ENCODE measurements at regions not wholly inside any gene's neighbourhood (a gene's known extent, or its start where the extent isn't known, plus 50 kb on each side); places are given as distances from the start of the nearest gene placed in this dataset.

DNA sequence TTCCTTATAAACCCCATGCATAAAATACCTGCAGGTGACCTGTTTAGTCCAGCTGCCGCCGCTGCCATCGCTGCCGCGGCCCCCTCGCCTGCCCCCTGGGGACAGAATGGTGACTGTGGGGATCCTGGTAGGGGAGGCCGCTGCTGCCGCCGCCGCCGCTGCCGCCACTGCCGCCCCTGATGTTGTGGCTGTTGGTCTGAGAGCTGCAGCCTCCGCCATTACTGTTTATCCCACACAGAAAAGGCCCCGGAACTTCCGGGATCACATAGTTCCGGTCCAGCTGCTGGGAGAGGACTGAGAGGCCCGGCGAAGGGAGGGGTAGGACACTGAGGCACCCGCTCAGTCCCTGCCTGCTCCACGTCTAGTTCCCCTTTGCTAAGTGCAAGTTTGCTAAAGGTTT lies 244.9 kb downstream of the C12orf50 start:
- no peak for DNase-seq (ENCODE audit: low read depth)

DNA sequence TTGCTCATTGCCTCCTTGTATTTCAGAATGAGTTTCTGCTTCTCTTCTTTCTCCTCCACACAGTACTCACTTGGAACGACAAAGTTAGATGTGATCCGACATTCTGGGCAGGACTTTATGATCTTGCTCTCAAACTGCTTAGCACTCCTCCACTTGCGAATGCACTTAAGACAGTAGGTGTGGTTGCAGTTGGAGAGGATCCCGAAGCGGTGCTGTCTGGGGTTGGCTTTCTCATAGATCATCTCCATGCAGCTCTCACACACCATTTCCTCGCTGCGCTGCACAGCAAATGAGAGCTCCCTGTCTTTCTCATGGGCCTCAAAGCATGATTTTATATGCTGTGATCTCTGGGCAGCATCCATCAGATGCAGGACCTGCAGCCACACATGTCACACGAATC lies 245.7 kb downstream of the C12orf50 start:
- no peak for DNase-seq (ENCODE audit: low read depth)

DNA sequence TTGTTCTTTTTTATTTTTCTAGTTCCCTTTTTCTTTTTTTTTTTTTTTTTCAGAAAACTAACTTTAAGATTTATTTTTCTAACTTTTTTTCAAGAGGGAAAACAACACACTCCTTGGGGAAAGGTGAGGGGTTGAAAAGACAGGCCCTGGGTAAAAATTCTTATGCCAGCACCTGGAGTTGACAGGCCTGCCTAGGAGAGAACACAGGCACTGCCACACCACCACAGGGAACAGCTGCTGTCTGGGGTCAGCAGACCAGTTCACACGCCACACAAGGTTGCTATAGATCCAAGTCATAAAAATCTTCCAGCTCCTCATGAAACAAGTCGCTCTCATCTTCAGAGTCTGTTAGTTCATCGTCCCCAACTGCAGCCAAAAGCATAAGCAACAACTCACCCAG lies 246.4 kb downstream of the C12orf50 start:
- DNase-seq (ENCODE audit: low read depth), result no peak

DNA sequence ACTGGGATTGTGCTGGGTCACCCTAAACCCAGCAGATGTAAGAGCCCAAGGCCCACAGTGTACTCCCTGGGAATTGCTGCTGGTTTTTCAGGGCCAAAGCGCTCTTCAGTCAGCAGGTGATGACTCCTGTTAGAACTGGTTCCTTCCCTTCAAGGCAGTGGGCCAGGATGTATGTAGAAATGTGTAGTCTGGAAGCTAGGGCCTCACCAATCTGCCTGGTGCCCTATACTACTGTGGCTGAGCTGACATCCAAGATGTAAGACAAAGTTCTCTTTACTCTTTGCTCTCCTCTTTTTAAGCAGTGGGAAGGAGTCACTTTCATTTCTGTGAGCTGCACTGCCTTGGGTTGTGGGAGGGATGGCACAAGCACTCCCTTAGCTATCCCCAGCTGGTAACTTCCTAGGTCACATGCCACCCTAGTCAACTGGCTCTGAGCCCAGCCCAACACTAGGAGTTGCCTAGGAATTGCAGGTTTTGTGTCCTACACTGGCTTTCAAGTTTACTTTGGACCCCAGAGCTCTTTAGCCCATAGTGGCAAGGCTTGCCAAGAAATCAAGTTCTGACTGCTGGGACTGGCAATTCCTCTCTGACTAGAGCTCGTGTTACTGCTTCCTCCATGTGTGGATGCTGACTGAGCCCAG lies 249.2 kb downstream of the C12orf50 start:
- DNase-seq (ENCODE audit: low read depth), result no peak

DNA sequence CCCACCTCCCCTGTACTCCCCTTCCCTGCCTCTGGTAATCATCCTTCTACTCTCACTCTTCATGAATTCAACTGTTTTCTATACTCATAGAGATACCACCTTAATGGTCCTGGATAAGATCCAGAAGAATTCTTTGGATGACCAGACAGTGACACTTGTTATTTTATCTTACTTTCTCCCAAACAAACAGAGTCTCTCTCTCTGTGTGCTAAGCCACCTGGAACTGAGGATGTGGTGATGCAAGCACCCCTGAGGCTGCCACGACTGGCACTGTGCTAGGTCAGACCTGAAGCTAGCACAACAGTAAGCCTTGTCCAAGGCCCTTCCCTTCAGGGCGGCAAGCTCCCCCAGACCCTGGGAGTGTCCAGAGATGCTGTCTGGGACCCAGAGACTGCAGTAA lies 250.2 kb downstream of the C12orf50 start:
- DNase-seq (ENCODE audit: low read depth), result no peak

DNA sequence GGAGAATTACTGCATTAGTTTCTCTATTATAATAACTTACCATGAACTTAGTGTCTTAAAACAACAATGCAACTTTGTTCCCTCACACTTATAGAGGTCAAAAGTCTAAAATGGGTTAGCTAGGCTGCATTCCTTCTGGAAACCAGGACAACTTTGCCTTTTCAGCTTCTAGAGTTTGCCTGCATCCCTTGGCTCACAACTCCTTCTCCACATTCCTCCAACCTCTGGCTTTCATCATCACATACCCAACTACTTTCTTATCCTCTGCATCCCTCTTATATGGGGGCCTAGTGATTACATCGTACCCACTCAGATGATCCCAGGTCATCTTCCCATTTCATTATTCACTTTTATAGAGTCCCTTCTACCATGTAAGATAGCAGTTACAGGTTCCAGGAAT lies 251.1 kb downstream of the C12orf50 start:
- no peak for DNase-seq (ENCODE audit: low read depth)

- DNase-seq (ENCODE audit: low read depth), result no peak
These were observed 253.4 kb downstream of the C12orf50 start for GRCh38 chr12:87775784-87776183.

- no peak for DNase-seq (ENCODE audit: low read depth)
These were observed 254.2 kb downstream of the C12orf50 start for GRCh38 chr12:87775051-87775450.

DNA sequence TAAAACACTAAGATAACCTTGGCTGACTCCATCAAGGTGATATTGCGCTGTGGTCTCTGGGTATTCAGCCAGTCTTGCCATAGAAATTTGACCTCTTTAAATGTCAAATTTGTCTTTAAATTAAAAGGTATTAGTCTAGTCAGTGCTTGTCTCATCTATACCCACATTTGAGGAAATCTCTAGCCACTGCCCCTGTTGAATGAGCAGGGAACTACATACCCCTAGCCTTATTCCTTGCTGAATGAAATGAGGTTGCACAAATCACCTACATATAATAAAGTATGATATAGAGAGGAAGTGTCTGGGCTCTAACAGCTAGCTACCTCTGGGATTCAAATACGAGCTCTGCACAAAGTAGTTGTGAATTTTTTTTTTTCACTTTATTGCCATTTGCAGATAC lies 256.8 kb downstream of the C12orf50 start:
- DNase-seq (ENCODE audit: low read depth), result no peak

- DNase-seq (ENCODE audit: low read depth), result no peak
These were observed 260.5 kb downstream of the C12orf50 start for GRCh38 chr12:87768501-87769287.

- no peak for DNase-seq (ENCODE audit: low read depth)
These were observed 263.2 kb downstream of the C12orf50 start for GRCh38 chr12:87766044-87766443.

GRCh38 chr12:87760943-87761342 lies 268.3 kb downstream of the C12orf50 start:
- no peak for DNase-seq (ENCODE audit: low read depth)

DNA sequence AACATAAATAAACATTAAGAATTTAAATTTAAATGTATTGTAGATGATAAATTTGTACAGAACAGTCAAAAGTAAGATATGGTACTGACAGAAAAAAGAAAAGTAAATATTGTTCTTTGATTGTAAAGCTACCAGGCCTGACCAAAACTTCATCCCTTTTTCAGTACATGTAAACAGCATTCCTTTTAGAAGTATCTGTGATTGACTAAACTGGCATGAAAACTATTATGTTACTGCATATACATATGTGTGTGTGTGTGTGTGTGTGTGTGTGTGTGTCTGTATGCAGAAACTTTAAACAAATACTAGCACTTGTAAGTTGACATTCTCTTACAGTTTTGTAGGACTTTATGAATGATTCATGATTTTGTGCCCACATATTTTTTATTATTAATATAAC lies 270.9 kb downstream of the C12orf50 start:
- no peak for DNase-seq (ENCODE audit: low read depth)

DNA sequence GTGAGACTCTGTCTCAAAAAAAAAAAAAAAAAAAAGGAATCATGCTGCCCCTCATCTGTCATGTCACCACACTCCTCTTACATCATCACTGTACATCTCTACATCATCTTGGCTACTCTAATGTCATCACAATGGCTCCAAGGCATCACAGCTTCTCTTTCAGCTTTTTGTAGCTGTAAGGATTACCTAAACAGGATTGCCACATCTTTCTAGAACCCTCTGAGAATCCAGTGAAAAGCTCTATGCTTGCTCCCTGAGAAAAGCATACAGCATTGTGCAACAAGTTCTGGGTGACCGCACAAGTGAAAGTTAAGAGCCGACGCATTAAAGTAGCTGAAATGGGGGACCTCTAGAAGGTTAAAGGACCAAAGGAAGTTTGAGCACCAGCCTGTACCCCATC lies 272.5 kb downstream of the C12orf50 start:
- no peak for DNase-seq (ENCODE audit: low read depth)

DNA sequence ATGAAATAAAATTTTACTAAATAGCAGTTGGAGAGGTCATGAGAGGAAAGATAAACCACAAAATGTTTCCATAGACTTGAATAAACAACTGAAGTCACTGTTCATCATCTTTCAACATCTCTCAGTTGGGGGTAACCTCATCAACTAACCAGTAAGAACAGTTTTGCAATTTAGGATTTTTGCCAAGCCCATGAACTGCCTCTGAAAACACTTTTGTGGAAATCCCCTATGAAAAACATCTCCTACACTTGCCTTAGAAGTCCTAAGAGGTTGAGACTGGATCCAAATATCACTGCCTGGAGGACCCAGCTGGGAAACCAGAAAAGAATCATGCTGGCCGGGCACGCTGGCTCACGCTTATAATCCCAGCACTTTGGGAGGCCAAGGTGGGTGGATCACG lies 273.1 kb downstream of the C12orf50 start:
- no peak for DNase-seq (ENCODE audit: low read depth)

DNA sequence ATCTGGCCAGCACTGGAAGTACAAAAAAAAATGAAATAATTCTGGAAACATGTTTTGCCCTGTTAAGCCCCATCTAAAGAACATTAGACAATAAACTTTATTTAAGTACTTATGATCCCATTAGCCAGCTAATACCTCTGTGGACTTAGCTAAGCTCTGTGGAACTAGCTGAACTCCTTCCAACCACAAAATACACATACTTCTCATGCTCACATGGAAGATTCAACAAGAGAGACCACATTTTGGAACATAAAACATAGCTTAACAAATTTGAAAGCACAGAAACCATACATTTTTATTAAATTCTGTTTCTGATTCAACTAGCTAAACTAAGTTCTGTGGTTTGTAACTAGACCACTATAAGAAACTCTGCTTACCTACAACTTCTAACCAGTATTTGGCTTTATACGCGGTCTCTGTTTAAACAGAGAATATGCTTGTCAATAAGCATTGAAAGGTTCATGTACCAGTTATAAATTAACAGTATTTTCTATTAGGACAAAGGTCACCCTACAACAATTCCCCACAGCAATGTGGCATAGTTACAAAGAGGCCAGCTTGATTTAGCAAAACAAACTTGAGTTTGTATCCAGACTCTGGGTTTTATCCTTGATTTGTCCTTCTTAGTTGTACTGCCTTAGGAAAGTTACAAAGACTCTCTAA lies 300.1 kb downstream of the C12orf50 start:
- DNase-seq (ENCODE audit: low read depth), result no peak

GRCh38 chr12:87720967-87721366 lies 308.2 kb downstream of the C12orf50 start:
- DNase-seq (ENCODE audit: low read depth), result no peak

GRCh38 chr12:87704374-87704773 lies 324.8 kb downstream of the C12orf50 start:
- DNase-seq (ENCODE audit: low read depth), result no peak

DNA sequence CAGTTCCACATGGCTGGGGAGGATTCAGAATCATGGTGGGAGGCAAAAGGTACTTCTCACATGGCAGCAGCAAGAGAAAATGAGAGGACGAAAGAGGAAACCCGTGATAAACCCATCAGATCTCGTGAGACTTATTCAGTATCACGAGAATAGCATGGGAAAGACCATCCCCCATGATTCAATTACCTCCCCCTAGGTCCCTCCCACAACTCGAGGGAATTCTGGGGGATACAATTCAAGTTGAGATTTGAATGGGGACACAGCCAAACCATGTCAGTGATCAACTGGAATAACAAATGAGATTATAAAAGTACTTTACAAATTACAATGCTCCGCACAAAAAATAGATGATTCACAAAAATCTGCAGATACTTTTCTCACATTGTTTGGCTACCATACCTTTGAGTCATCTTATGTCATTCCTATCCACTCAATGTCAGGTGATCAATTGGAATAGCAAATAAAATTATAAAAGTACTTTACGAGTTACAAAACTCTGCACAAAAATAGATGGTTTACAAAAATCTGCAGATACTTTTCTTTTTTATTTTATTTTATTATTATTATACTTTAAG lies 338.9 kb downstream of the C12orf50 start:
- no peak for DNase-seq (ENCODE audit: low read depth)

- no peak for DNase-seq (ENCODE audit: low read depth)
These were observed 340.0 kb downstream of the C12orf50 start for GRCh38 chr12:87689196-87689595.

DNA sequence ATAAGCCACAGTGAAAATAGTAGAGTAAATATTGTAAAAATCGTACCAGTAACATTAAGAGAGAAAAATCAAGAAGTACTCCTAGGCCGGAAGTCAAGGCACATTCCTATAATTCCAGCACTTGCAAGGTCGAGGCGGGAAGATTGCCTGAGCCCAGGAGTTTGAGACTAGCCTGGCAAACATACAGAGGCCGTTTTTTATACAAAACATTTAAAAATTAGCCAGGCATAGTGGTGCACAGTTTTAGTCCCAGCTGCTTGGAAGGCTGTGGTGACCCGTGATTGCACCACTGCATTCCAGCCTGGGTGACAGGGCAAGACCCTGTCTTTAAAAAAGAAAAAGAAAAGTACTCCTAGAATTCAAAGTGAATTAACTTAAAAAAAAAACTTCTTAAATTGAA lies 341.8 kb downstream of the C12orf50 start:
- no peak for DNase-seq (ENCODE audit: low read depth)

- no peak for DNase-seq (ENCODE audit: low read depth)
These were observed 343.5 kb downstream of the C12orf50 start for GRCh38 chr12:87685696-87686095.

DNA sequence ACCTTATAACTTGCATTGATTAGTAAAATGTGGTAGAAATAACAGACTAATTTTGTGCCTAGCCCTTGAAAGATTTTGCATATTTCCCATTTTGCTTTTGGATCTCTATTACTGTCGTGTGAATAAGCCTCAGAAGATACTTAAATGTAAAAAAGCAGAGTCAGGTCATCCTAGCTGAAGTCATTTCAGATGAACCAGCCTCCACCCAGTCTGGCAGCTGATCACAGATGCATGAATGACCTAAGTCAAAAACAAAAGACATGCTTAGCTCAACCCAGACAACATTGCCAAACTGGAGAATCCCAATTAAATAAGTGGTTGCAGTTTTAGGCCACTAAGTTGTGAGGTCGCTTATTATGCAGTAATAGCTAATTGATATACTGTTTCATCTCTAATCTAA lies 349.9 kb downstream of the C12orf50 start:
- DNase-seq (ENCODE audit: low read depth), result no peak

All from CMK (cell line).